ENCODE measurements at regions not wholly inside any gene's neighbourhood (a gene's known extent, or its start where the extent isn't known, plus 50 kb on each side); places are given as distances from the start of the nearest gene placed in this dataset.

GRCh38 chr12:42786400-42787148 is 197.0 kb upstream of the PRICKLE1 start:
- DNase-seq = no peak

GRCh38 chr12:42785944-42786343 is 196.4 kb upstream of the PRICKLE1 start:
- DNase-seq = no peak

- no peak for DNase-seq
These were observed 191.1 kb upstream of the PRICKLE1 start for GRCh38 chr12:42780671-42781070.

- DNase-seq = no peak
These were observed 189.8 kb upstream of the PRICKLE1 start for GRCh38 chr12:42779186-42779859.

GRCh38 chr12:42776396-42776795 is 186.8 kb upstream of the PRICKLE1 start:
- DNase-seq = no peak

- no peak for DNase-seq
These were observed 184.7 kb upstream of the PRICKLE1 start for GRCh38 chr12:42774238-42774637.

- DNase-seq = no peak
These were observed 180.7 kb upstream of the PRICKLE1 start for GRCh38 chr12:42770261-42770660.

GRCh38 chr12:42769455-42769854 is 179.9 kb upstream of the PRICKLE1 start:
- no peak for DNase-seq

GRCh38 chr12:42767998-42768397 is 178.5 kb upstream of the PRICKLE1 start:
- DNase-seq = no peak

- DNase-seq = no peak
These were observed 177.9 kb upstream of the PRICKLE1 start for GRCh38 chr12:42767326-42767954.

GRCh38 chr12:42766754-42767153 is 177.2 kb upstream of the PRICKLE1 start:
- DNase-seq = no peak

- no peak for DNase-seq
These were observed 176.5 kb upstream of the PRICKLE1 start for GRCh38 chr12:42766026-42766425.

- no peak for DNase-seq
These were observed 174.1 kb upstream of the PRICKLE1 start for GRCh38 chr12:42763682-42764081.

- no peak for DNase-seq
These were observed 172.9 kb upstream of the PRICKLE1 start for GRCh38 chr12:42762395-42762925.

GRCh38 chr12:42761601-42762350 is 172.2 kb upstream of the PRICKLE1 start:
- DNase-seq = no peak

- DNase-seq = no peak
These were observed 171.5 kb upstream of the PRICKLE1 start for GRCh38 chr12:42761086-42761485.

- DNase-seq = no peak
These were observed 171.0 kb upstream of the PRICKLE1 start for GRCh38 chr12:42760550-42760949.

- no peak for DNase-seq
These were observed 170.2 kb upstream of the PRICKLE1 start for GRCh38 chr12:42759622-42760273.

GRCh38 chr12:42758806-42759205 is 169.3 kb upstream of the PRICKLE1 start:
- DNase-seq = no peak

- DNase-seq = no peak
These were observed 168.1 kb upstream of the PRICKLE1 start for GRCh38 chr12:42757624-42758119.

GRCh38 chr12:42756841-42757623 is 167.5 kb upstream of the PRICKLE1 start:
- DNase-seq = no peak
